ENCODE measurements at regions not wholly inside any gene's neighbourhood (a gene's known extent, or its start where the extent isn't known, plus 50 kb on each side); places are given as distances from the start of the nearest gene placed in this dataset.
A peak's percentile ranks its signal among the peaks of the same experiment; 100 is the strongest.
"Not testable (repeated sequence)": the region's sequence is repeated elsewhere in the genome, so short reads cannot be mapped to it uniquely, and the experiment has no call there.

GRCh38 chr1:24268555-24268954 lies 50.6 kb upstream of the GRHL3 start:
- not testable (repeated sequence) for DNase-seq (ENCODE audit: low read depth)

- DNase-seq (ENCODE audit: low read depth), result no peak
These were observed 52.2 kb upstream of the GRHL3 start for GRCh38 chr1:24266998-24267397.

GRCh38 chr1:24266398-24266941 lies 52.7 kb upstream of the GRHL3 start:
- DNase-seq (ENCODE audit: low read depth), result peak; percentile 98

GRCh38 chr1:24263746-24264145 lies 55.4 kb upstream of the GRHL3 start:
- no peak for DNase-seq (ENCODE audit: low read depth)

GRCh38 chr1:24263211-24263610 lies 55.9 kb upstream of the GRHL3 start:
- no peak for DNase-seq (ENCODE audit: low read depth)

GRCh38 chr1:24261977-24262376 lies 57.2 kb upstream of the GRHL3 start:
- DNase-seq (ENCODE audit: low read depth), result no peak

- no peak for DNase-seq (ENCODE audit: low read depth)
These were observed 60.3 kb upstream of the GRHL3 start for GRCh38 chr1:24258735-24259424.

- DNase-seq (ENCODE audit: low read depth), result no peak
These were observed 61.8 kb upstream of the GRHL3 start for GRCh38 chr1:24257373-24257772.

GRCh38 chr1:24256687-24257086 lies 62.5 kb upstream of the GRHL3 start:
- no peak for DNase-seq (ENCODE audit: low read depth)

- no peak for DNase-seq (ENCODE audit: low read depth)
These were observed 63.9 kb upstream of the GRHL3 start for GRCh38 chr1:24255226-24255625.

- no peak for DNase-seq (ENCODE audit: low read depth)
These were observed 64.4 kb upstream of the GRHL3 start for GRCh38 chr1:24254783-24255182.

- no peak for DNase-seq (ENCODE audit: low read depth)
These were observed 65.6 kb upstream of the GRHL3 start for GRCh38 chr1:24253571-24253970.

GRCh38 chr1:24252185-24252780 lies 65.2 kb upstream of the IFNLR1 start:
- no peak for DNase-seq (ENCODE audit: low read depth)

- no peak for DNase-seq (ENCODE audit: low read depth)
These were observed 64.4 kb upstream of the IFNLR1 start for GRCh38 chr1:24251501-24251900.

GRCh38 chr1:24250791-24251190 lies 63.7 kb upstream of the IFNLR1 start:
- DNase-seq (ENCODE audit: low read depth), result no peak

GRCh38 chr1:24250224-24250623 lies 63.1 kb upstream of the IFNLR1 start:
- no peak for DNase-seq (ENCODE audit: low read depth)

GRCh38 chr1:24248859-24249258 lies 61.8 kb upstream of the IFNLR1 start:
- DNase-seq (ENCODE audit: low read depth), result peak; percentile 21

- DNase-seq (ENCODE audit: low read depth), result not testable (repeated sequence)
These were observed 60.2 kb upstream of the IFNLR1 start for GRCh38 chr1:24247337-24247736.

- DNase-seq (ENCODE audit: low read depth), result no peak
These were observed 57.6 kb upstream of the IFNLR1 start for GRCh38 chr1:24244519-24245268.

GRCh38 chr1:24237750-24238395 lies 50.8 kb upstream of the IFNLR1 start:
- no peak for DNase-seq (ENCODE audit: low read depth)

- peak; percentile 47 for DNase-seq (ENCODE audit: low read depth)
These were observed 49.8 kb upstream of the IFNLR1 start for GRCh38 chr1:24236789-24237371.

Data from HT1080 (cell line).